GM18505 (cell line): ENCODE measurements at regions not wholly inside any gene's neighbourhood (a gene's known extent, or its start where the extent isn't known, plus 50 kb on each side); places are given as distances from the start of the nearest gene placed in this dataset.
"Not testable (repeated sequence)": the region's sequence is repeated elsewhere in the genome, so short reads cannot be mapped to it uniquely, and the experiment has no call there.

Experiments
- ATAC-seq: cut with Tn5 transposase; IDR thresholded peaks from one replicate; pipeline ENCODE4 v1.9.1; 2021; ENCODE audit not compliant: unreplicated experiment
- POLR2A ChIP-seq: IDR thresholded peaks from 4 replicates; pipeline ENCODE4 v1.6.1; 2011; ENCODE audit warnings: borderline replicate concordance; ENCODE audit not compliant: insufficient read depth, insufficient read length; ENCODE audit errors: extremely low read depth

GRCh38 chr6:119738425-119738824, 388.9 kb upstream of the MAN1A1 start:
- ATAC-seq, result no peak
- no peak for TF ChIP-seq POLR2A

- TF ChIP-seq POLR2A, result no peak
- ATAC-seq, result no peak
These were observed 386.9 kb upstream of the MAN1A1 start for GRCh38 chr6:119736296-119737021.

- no peak for ATAC-seq
These were observed 386.0 kb upstream of the MAN1A1 start for GRCh38 chr6:119735530-119735929.

GRCh38 chr6:119734227-119734626, 384.7 kb upstream of the MAN1A1 start:
- ATAC-seq, result no peak

More at GRCh38 chr6:119735530-119735929, 386.0 kb upstream of the MAN1A1 start:
- no peak for TF ChIP-seq POLR2A

GRCh38 chr6:119728935-119729334, 379.4 kb upstream of the MAN1A1 start:
- ATAC-seq, result peak; percentile 75
- no peak for TF ChIP-seq POLR2A

More at GRCh38 chr6:119734227-119734626, 384.7 kb upstream of the MAN1A1 start:
- TF ChIP-seq POLR2A, result no peak

GRCh38 chr6:119728220-119728750, 378.7 kb upstream of the MAN1A1 start:
- no peak for TF ChIP-seq POLR2A
- no peak for ATAC-seq

GRCh38 chr6:119727504-119728219, 378.1 kb upstream of the MAN1A1 start:
- no peak for TF ChIP-seq POLR2A
- no peak for ATAC-seq

- not testable (repeated sequence) for ATAC-seq
These were observed 377.4 kb upstream of the MAN1A1 start for GRCh38 chr6:119726912-119727311.

GRCh38 chr6:119726086-119726485, 376.5 kb upstream of the MAN1A1 start:
- no peak for TF ChIP-seq POLR2A
- no peak for ATAC-seq

- ATAC-seq, result no peak
- no peak for TF ChIP-seq POLR2A
These were observed 370.6 kb upstream of the MAN1A1 start for GRCh38 chr6:119720160-119720559.

- TF ChIP-seq POLR2A, result no peak
- ATAC-seq, result no peak
These were observed 368.4 kb upstream of the MAN1A1 start for GRCh38 chr6:119717942-119718341.

GRCh38 chr6:119716668-119717270, 367.2 kb upstream of the MAN1A1 start:
- no peak for ATAC-seq
- TF ChIP-seq POLR2A, result no peak

- TF ChIP-seq POLR2A, result no peak
- no peak for ATAC-seq
These were observed 364.3 kb upstream of the MAN1A1 start for GRCh38 chr6:119713903-119714302.
